ENCODE measurements at regions not wholly inside any gene's neighbourhood (a gene's known extent, or its start where the extent isn't known, plus 50 kb on each side); places are given as distances from the start of the nearest gene placed in this dataset.

DNA sequence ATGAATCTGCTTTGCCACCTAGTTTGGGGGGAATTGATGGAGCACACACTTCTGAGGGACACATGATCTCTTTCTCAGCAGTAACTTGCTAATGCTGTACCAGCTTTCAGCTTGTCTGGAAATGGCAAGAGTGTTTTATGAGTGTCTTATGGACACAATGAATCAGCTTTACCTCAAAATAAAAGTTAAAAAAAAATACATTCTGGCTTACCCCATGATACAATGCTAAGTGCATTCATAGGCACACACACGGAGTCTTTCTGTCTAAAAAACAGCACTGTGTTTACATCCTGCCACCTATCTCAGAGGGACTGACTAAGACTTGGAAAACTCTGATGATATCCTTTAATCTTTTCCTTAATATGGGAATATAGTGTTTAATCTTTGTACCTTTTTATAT lies 455.5 kb upstream of the ADAMTS5 start (continued):
- TF ChIP-seq, protein P1, sequence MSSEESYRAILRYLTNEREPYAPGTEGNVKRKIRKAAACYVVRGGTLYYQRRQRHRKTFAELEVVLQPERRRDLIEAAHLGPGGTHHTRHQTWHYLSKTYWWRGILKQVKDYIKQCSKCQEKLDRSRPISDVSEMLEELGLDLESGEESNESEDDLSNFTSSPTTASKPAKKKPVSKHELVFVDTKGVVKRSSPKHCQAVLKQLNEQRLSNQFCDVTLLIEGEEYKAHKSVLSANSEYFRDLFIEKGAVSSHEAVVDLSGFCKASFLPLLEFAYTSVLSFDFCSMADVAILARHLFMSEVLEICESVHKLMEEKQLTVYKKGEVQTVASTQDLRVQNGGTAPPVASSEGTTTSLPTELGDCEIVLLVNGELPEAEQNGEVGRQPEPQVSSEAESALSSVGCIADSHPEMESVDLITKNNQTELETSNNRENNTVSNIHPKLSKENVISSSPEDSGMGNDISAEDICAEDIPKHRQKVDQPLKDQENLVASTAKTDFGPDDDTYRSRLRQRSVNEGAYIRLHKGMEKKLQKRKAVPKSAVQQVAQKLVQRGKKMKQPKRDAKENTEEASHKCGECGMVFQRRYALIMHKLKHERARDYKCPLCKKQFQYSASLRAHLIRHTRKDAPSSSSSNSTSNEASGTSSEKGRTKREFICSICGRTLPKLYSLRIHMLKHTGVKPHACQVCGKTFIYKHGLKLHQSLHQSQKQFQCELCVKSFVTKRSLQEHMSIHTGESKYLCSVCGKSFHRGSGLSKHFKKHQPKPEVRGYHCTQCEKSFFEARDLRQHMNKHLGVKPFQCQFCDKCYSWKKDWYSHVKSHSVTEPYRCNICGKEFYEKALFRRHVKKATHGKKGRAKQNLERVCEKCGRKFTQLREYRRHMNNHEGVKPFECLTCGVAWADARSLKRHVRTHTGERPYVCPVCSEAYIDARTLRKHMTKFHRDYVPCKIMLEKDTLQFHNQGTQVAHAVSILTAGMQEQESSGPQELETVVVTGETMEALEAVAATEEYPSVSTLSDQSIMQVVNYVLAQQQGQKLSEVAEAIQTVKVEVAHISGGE (CRISPR knock-in tag; IDR thresholded peaks at IDR 0.05): no peak
- TF ChIP-seq HCFC1 (IDR thresholded peaks at IDR 0.05; ENCODE audit: low read depth, low read length): no peak
- no peak for TF ChIP-seq ZNF217 (CRISPR knock-in tag; IDR thresholded peaks at IDR 0.05)

- ChIA-PET CTCF (ENCODE audit: low intra/inter-chr PET ratio) (no interaction called here), POLR2A (no interaction called here)
- Histone ChIP-seq H3K4me3 (no peak overlapping the region), H4K20me1 (replicated peaks; ENCODE audit: control insufficient read depth, insufficient read depth, low read length) (no peaks in the 10 kb centered on the region), H2AFZ (ENCODE audit: low read depth, low read length) (no peak overlapping the region), H3K9me1 (ENCODE audit: control insufficient read depth, insufficient read depth, low read length) (no peaks in the 10 kb centered on the region), H3K9ac (ENCODE audit: insufficient read depth in 1 of 2, low read depth in 2 of 2, low read length in 2 of 2) (no peak overlapping the region), H3K4me2 (ENCODE audit: insufficient read depth, low read length) (no peak overlapping the region), H3K4me1 (replicated peaks in 1 of 2; ENCODE audit: control insufficient read depth in 2 of 2, insufficient read depth in 2 of 2, low read length in 2 of 2) (no peaks in the 10 kb centered on the region), H3K79me2 (ENCODE audit: control insufficient read depth, insufficient read depth, low read length) (no peaks in the 10 kb centered on the region), H3K27me3 (ENCODE audit: control insufficient read depth in 2 of 2, insufficient read depth in 2 of 2, low read length in 2 of 2) (no peaks in the 10 kb centered on the region), H3K27ac (ENCODE audit: extremely low read depth, low read depth, low read length) (no peak overlapping the region), H3K9me3 (replicated peaks; ENCODE audit: control insufficient read depth, insufficient read depth, low read depth, low read length) (no peaks in the 10 kb centered on the region), H3K36me3 (ENCODE audit: control insufficient read depth, insufficient read depth, low read length) (no peaks in the 10 kb centered on the region)
- no peak for ATAC-seq
- no TSS peak for BruUV-seq (replicated peaks)
- WGBS (ENCODE audit: insufficient coverage, low coverage, missing lambda C conversion rate): 2% methylated on average over 3 of the region's 3 CpGs
- FAIRE-seq: no peak
- no peak for DNase-seq (ENCODE audit: extremely low read depth in 1 of 4, low spot score in 3 of 4)
- in situ Hi-C loops (cut with MboI) (no loop called here), intact Hi-C loops (cut with micrococcal nuclease) (no loop called here)
- no peak for TF ChIP-seq ZNF644 (tag; IDR thresholded peaks at IDR 0.05; ENCODE audit: low read depth)
- no peak for TF ChIP-seq KDM5B (IDR thresholded peaks at IDR 0.05; ENCODE audit: insufficient replicate concordance, low read depth, low read length)
- no peak for TF ChIP-seq FOXO4 (CRISPR knock-in tag; IDR thresholded peaks at IDR 0.05)
- TF ChIP-seq NR2C2 (CRISPR knock-in tag; IDR thresholded peaks at IDR 0.05): no peak
- TF ChIP-seq NR2C2 (tag; IDR thresholded peaks at IDR 0.05): no peak
- no peak for TF ChIP-seq CSDE1 (IDR thresholded peaks at IDR 0.05)
- TF ChIP-seq, protein P2, sequence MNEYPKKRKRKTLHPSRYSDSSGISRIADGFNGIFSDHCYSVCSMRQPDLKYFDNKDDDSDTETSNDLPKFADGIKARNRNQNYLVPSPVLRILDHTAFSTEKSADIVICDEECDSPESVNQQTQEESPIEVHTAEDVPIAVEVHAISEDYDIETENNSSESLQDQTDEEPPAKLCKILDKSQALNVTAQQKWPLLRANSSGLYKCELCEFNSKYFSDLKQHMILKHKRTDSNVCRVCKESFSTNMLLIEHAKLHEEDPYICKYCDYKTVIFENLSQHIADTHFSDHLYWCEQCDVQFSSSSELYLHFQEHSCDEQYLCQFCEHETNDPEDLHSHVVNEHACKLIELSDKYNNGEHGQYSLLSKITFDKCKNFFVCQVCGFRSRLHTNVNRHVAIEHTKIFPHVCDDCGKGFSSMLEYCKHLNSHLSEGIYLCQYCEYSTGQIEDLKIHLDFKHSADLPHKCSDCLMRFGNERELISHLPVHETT (CRISPR knock-in tag; conservative IDR thresholded peaks at IDR 0.05 in 1 of 2, IDR thresholded peaks at IDR 0.05 in 1 of 2): no peak
- TF ChIP-seq, protein P3, sequence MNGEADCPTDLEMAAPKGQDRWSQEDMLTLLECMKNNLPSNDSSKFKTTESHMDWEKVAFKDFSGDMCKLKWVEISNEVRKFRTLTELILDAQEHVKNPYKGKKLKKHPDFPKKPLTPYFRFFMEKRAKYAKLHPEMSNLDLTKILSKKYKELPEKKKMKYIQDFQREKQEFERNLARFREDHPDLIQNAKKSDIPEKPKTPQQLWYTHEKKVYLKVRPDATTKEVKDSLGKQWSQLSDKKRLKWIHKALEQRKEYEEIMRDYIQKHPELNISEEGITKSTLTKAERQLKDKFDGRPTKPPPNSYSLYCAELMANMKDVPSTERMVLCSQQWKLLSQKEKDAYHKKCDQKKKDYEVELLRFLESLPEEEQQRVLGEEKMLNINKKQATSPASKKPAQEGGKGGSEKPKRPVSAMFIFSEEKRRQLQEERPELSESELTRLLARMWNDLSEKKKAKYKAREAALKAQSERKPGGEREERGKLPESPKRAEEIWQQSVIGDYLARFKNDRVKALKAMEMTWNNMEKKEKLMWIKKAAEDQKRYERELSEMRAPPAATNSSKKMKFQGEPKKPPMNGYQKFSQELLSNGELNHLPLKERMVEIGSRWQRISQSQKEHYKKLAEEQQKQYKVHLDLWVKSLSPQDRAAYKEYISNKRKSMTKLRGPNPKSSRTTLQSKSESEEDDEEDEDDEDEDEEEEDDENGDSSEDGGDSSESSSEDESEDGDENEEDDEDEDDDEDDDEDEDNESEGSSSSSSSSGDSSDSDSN (IDR thresholded peaks at IDR 0.05; ENCODE audit: borderline replicate concordance in 1 of 2, low read depth in 2 of 2, low read length in 2 of 2): no peak
- TF ChIP-seq ETV1 (tag; conservative IDR thresholded peaks at IDR 0.05; ENCODE audit: low read depth): no peak
Observed at GRCh38 chr21:27421654-27422053, 454.8 kb upstream of the ADAMTS5 start.
